Loucy (cell line): ENCODE measurements at regions not wholly inside any gene's neighbourhood (a gene's known extent, or its start where the extent isn't known, plus 50 kb on each side); places are given as distances from the start of the nearest gene placed in this dataset.

Experiments
- CTCF ChIP-seq: fragments of 200-600 bp; sonication (generic); conservative IDR thresholded peaks from 2 replicates; pipeline ENCODE4 v1.5.1; 2014; ENCODE audit warnings: mild to moderate bottlenecking, antibody characterized with exemption, low read length
- EZH2phosphoT487 ChIP-seq: fragments of 200-600 bp; IDR thresholded peaks from 2 replicates; pipeline ENCODE4 v1.6.1; 2018; ENCODE audit warnings: antibody characterized with exemption, mild to moderate bottlenecking, moderate library complexity, borderline replicate concordance

- TF ChIP-seq CTCF (no peak), EZH2phosphoT487 (no peak)
These were observed 60.4 kb upstream of the CCN2 start for GRCh38 chr6:132011582-132011981.
